ENCODE measurements at regions not wholly inside any gene's neighbourhood (a gene's known extent, or its start where the extent isn't known, plus 50 kb on each side); places are given as distances from the start of the nearest gene placed in this dataset.

- peaks cover 6% of the 10 kb centered on the region; the same call in 1 of the 2 replicates for H4K20me1 ChIP-seq (ENCODE audit: insufficient read depth, low read length)
- no peaks in the 10 kb centered on the region for H3K9me1 ChIP-seq (ENCODE audit: insufficient read depth, low read length)
- no peak overlapping the region for H2BK120ac ChIP-seq (ENCODE audit: low read depth, low read length)
- CTCF ChIA-PET = no interaction called here
- no peak overlapping the region for H2AFZ ChIP-seq (replicated peaks; ENCODE audit: low read length, poor library complexity)
- H3K36me3 ChIP-seq (ENCODE audit: control insufficient read depth, insufficient read depth, low read length) = peaks cover 20% of the 10 kb centered on the region
- no peak overlapping the region for H3K23ac ChIP-seq (ENCODE audit: low read depth, low read length)
- in situ Hi-C loops (cut with MboI; ENCODE audit: low sequenced_read_pairs) (no loop called here), dilution Hi-C loops (cut with HindIII; ENCODE audit: low sequenced_read_pairs, unreplicated experiment) (no loop called here), intact Hi-C loops (cut with micrococcal nuclease) (no loop called here)
- H3K4ac ChIP-seq (ENCODE audit: low read depth, low read length) = no peak overlapping the region
- no peaks in the 10 kb centered on the region for H3K27me3 ChIP-seq (ENCODE audit: control insufficient read depth, insufficient read depth, low read length)
- H3K9ac ChIP-seq (ENCODE audit: low read depth, low read length) = no peak overlapping the region
- H3K4me1 ChIP-seq (ENCODE audit: control insufficient read depth, insufficient read depth, low read length) = peaks cover 4% of the 10 kb centered on the region
- no peak overlapping the region for H3K4me2 ChIP-seq (ENCODE audit: low read depth, low read length)
- no peak for TF ChIP-seq FOS (IDR thresholded peaks at IDR 0.05; ENCODE audit: low read depth, low read length)
- TF ChIP-seq MAFK (IDR thresholded peaks at IDR 0.05; ENCODE audit: low read depth, low read length) = no peak
- no peak for TF ChIP-seq BHLHE40 (IDR thresholded peaks at IDR 0.05; ENCODE audit: low read depth, low read length)
- no peak for TF ChIP-seq MXI1 (IDR thresholded peaks at IDR 0.05; ENCODE audit: borderline replicate concordance, low read depth, low read length)
- TF ChIP-seq SMC3 (IDR thresholded peaks at IDR 0.05; ENCODE audit: low read depth, low read length) = no peak
- TF ChIP-seq RFX5 (IDR thresholded peaks at IDR 0.05; ENCODE audit: low read depth, low read length) = no peak
- TF ChIP-seq CHD1 (IDR thresholded peaks at IDR 0.05; ENCODE audit: low read depth, low read length) = no peak
- TF ChIP-seq MAZ (IDR thresholded peaks at IDR 0.05; ENCODE audit: borderline replicate concordance, low read depth, low read length) = no peak
- no peak for TF ChIP-seq USF2 (IDR thresholded peaks at IDR 0.05; ENCODE audit: low read depth, low read length)
- no peak for TF ChIP-seq NFE2L2 (IDR thresholded peaks at IDR 0.05; ENCODE audit: low read depth, low read length)
- TF ChIP-seq POLR2A (IDR thresholded peaks at IDR 0.05; ENCODE audit: low read depth, low read length) = no peak
- no peak for TF ChIP-seq RCOR1 (IDR thresholded peaks at IDR 0.05; ENCODE audit: insufficient replicate concordance, low read length)
- TF ChIP-seq RAD21 (IDR thresholded peaks at IDR 0.05; ENCODE audit: low read length) = no peak
- TF ChIP-seq CTCF (conservative IDR thresholded peaks at IDR 0.05; ENCODE audit: low read depth, low read length) = no peak
- TF ChIP-seq ELK1 (IDR thresholded peaks at IDR 0.05; ENCODE audit: borderline replicate concordance, low read depth, low read length) = no peak
- TF ChIP-seq CEBPB (IDR thresholded peaks at IDR 0.05; ENCODE audit: low read depth, low read length) = no peak
- no peak overlapping the region for H3K27ac ChIP-seq (ENCODE audit: insufficient read depth, low read length)
- peaks cover 0 to 11% of the 10 kb centered on the region in 2 experiments; a peak in 1 of 4 replicates for H3K79me1 ChIP-seq (ENCODE audit: low read depth in 1 of 2, low read length in 2 of 2)
- POLR2A ChIA-PET (ENCODE audit: unreplicated experiment) = no interaction called here
- no peak overlapping the region for H2BK5ac ChIP-seq (ENCODE audit: low read depth, low read length, poor library complexity, severe bottlenecking)
- no CpG with 5 or more reads among the region's 7 CpGs for WGBS, 2 experiments (ENCODE audit: extremely low coverage in 2 of 2, insufficient read length in 1 of 2)
- no peak overlapping the region for H2BK15ac ChIP-seq (ENCODE audit: low read depth, low read length)
- BruUV-seq (replicated peaks) = no TSS peak
- H2AK9ac ChIP-seq (replicated peaks; ENCODE audit: low read depth, low read length, poor library complexity) = no peak overlapping the region
- no peak overlapping the region for H3K14ac ChIP-seq (replicated peaks; ENCODE audit: low read depth, low read length)
- no peaks in the 10 kb centered on the region for H3K9me3 ChIP-seq (ENCODE audit: control insufficient read depth, insufficient read depth, low read length)
- no peak overlapping the region for H3K56ac ChIP-seq (ENCODE audit: extremely low read depth, insufficient read depth, low read length)
- no peak overlapping the region for H3K18ac ChIP-seq (ENCODE audit: low read depth, low read length)
- H3K4me3 ChIP-seq (ENCODE audit: insufficient read depth, low read depth, low read length) = no peak overlapping the region
- no peak for ATAC-seq (ENCODE audit: low read depth)
- H2AK5ac ChIP-seq (ENCODE audit: low read depth, low read length) = no peak overlapping the region
- no peak overlapping the region for H4K5ac ChIP-seq (ENCODE audit: low read depth, low read length)
- H2BK20ac ChIP-seq (ENCODE audit: low read depth, low read length) = no peak overlapping the region
- DNase-seq = no peak
- H4K8ac ChIP-seq (ENCODE audit: low read depth in 2 of 2, low read length in 2 of 2) = no peak overlapping the region
- H4K91ac ChIP-seq (ENCODE audit: insufficient read depth, low read depth, low read length) = no peak overlapping the region
Observed at GRCh38 chr6:165952514-165952913, 215.1 kb downstream of the TBXT start.
